Activated naive CD8-positive, alpha-beta T cell treated with anti-CD3 and anti-CD28 coated beads, Interleukin-2, amount 50 U/mL, for 24 hours (primary cell): ENCODE measurements at regions not wholly inside any gene's neighbourhood (a gene's known extent, or its start where the extent isn't known, plus 50 kb on each side); places are given as distances from the start of the nearest gene placed in this dataset.

ENCODE experiments used
- ATAC-seq: fragments of 150-1000 bp; cut with Tn5 transposase; one replicate; pipeline ENCODE4 v1.10.0; 2021
- DNase-seq: peaks from one replicate; pipeline ENCODE4 v3.0.0; 2021
- H3K27ac Mint-ChIP-seq: one replicate; pipeline ENCODE4 v1.8.0; 2021; ENCODE audit warnings: mild to moderate bottlenecking, mixed read lengths
- H3K27me3 Mint-ChIP-seq: one replicate; pipeline ENCODE4 v1.8.0; 2021; ENCODE audit warnings: mixed read lengths
- H3K36me3 Mint-ChIP-seq: one replicate; pipeline ENCODE4 v1.8.0; 2021; ENCODE audit warnings: low read depth, mixed read lengths
- H3K4me1 Mint-ChIP-seq: one replicate; pipeline ENCODE4 v1.8.0; 2021; ENCODE audit warnings: mixed read lengths
- H3K4me3 Mint-ChIP-seq: one replicate; pipeline ENCODE4 v1.8.0; 2021; ENCODE audit warnings: mild to moderate bottlenecking, moderate library complexity, mixed read lengths
- H3K9me3 Mint-ChIP-seq: one replicate; pipeline ENCODE4 v1.8.0; 2021; ENCODE audit warnings: mixed read lengths

DNA sequence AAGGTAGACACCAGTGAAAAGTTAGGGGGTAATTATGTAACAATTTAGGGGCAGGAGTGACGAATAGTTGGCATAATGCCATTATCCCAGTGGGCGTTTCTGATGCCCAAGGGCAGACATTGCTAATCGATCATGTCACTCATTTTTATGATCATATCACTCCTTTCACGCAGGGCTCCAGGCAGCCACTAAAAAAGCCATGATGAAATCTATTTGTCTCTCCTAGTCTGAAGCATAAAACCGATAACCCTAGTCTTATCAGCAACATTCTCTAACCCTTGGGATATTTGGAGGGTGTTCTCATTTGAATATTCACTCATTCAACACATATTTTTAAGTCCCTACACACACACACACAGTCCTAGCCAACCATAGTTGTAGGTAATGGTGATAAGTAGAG is 114.9 kb downstream of the NMUR2 start:
- peaks cover 5% of the 10 kb centered on the region for H3K9me3 Mint-ChIP-seq
- H3K27me3 Mint-ChIP-seq, result no peaks in the 10 kb centered on the region
- ATAC-seq (no peak), DNase-seq (no peak)
- H3K4me3 Mint-ChIP-seq, result no peak overlapping the region
- H3K27ac Mint-ChIP-seq, result no peak overlapping the region
- no peaks in the 10 kb centered on the region for H3K36me3 Mint-ChIP-seq
- no peaks in the 10 kb centered on the region for H3K4me1 Mint-ChIP-seq

DNA sequence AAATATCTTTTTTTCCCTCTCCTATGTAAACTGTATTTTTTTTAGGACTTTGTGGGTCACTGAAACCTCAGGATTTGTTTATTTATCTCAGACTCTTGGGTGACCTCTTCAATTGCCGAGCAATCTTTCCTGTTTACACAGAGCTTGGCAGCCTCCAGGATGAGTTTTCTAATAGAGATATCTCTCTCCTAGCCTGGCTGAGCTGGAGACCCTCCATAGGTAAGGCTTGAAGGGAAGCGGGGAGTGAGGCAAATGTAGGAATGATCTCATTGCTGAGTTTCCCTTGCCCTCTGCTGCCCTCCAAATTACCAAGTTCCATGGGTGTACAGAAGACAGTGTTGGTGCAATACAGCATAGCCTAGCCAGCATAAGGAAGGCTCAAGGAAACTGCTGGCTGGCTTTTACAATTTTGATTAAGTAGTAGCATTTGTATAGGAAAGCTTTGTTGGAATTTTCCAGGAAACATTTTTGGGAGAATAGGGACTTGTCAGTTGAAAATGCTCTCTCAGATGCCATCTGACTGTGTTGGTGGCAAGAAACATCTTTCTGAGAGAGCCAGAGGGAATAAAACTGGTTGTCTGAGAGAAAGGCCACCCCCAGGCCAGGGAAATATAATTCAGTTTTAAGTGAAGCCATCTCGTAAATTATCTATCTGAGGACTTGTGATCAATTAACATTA is 116.0 kb downstream of the NMUR2 start:
- no peak for ATAC-seq
- H3K9me3 Mint-ChIP-seq, result peaks cover 5% of the 10 kb centered on the region
- DNase-seq, result no peak
- H3K27me3 Mint-ChIP-seq, result no peaks in the 10 kb centered on the region
- no peak overlapping the region for H3K27ac Mint-ChIP-seq
- no peak overlapping the region for H3K4me3 Mint-ChIP-seq
- H3K36me3 Mint-ChIP-seq, result no peaks in the 10 kb centered on the region
- H3K4me1 Mint-ChIP-seq, result no peaks in the 10 kb centered on the region

DNA sequence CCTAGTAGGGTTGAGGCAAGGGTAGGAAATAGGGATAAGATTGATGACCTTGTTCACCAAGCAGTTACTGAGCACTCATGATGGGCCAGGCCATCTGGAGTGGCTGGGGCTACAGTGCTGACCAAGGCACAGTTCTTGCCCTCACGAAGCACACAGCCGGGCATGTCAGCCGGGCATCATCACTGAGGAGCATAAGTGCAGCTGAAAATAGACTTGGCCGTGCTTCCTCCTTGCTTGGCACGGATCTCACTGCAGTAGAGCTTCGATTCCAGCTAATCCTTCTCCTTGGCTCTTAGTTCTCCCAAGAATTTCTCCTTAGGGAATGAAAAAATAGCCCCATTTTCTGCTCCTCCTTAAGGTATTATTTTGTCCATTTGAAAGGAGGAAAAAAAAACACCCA is 116.6 kb downstream of the NMUR2 start:
- H3K36me3 Mint-ChIP-seq, result no peaks in the 10 kb centered on the region
- no peaks in the 10 kb centered on the region for H3K27me3 Mint-ChIP-seq
- no peak for ATAC-seq
- no peak overlapping the region for H3K27ac Mint-ChIP-seq
- DNase-seq, result no peak
- no peaks in the 10 kb centered on the region for H3K4me1 Mint-ChIP-seq
- H3K9me3 Mint-ChIP-seq, result peaks cover 5% of the 10 kb centered on the region
- no peak overlapping the region for H3K4me3 Mint-ChIP-seq

DNA sequence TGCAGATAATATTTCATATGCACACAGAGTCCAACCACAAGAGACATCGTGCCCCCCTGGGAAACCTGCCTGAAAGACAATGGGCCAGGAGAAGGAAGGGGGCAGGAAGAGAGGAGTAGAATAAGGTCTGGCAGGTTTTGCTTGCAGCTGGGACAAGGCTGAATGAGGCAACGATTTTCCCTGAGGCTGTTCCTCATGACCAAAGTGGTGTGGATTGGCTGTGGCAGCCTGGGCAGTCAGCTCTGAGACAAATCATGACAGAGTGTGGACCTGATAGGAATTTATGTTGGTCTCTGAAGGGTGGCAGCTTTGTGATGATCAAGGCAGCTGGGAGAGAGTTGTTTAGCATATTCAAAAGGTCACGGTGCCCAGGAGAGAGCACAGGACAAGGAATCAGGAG is 119.3 kb downstream of the NMUR2 start:
- H3K9me3 Mint-ChIP-seq, result peaks cover 8% of the 10 kb centered on the region
- H3K4me1 Mint-ChIP-seq, result no peaks in the 10 kb centered on the region
- H3K36me3 Mint-ChIP-seq, result no peaks in the 10 kb centered on the region
- H3K4me3 Mint-ChIP-seq, result no peak overlapping the region
- no peak overlapping the region for H3K27ac Mint-ChIP-seq
- no peak for DNase-seq
- no peak for ATAC-seq
- no peaks in the 10 kb centered on the region for H3K27me3 Mint-ChIP-seq

DNA sequence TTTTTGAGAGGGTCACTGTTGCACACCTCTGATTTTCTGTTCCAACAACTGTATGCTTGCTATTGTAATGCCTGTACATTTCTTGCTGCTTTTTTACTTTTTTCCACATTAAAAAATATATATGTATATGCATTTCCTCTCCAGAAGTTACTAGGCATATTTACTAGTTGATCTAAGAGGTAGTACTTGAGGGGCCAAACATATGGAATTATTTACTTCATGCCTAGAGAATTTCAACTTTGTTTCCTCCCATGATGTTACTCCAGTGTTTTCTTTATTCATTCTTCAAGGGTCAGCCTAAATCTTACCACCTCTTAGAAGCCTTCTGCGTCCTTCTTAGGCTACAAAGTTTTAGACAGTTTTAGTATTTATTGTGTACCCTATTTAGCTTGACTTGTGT is 122.7 kb downstream of the NMUR2 start:
- peaks cover 4% of the 10 kb centered on the region for H3K27me3 Mint-ChIP-seq
- no peak for ATAC-seq
- no peaks in the 10 kb centered on the region for H3K36me3 Mint-ChIP-seq
- no peak overlapping the region for H3K4me3 Mint-ChIP-seq
- peaks cover 8% of the 10 kb centered on the region for H3K9me3 Mint-ChIP-seq
- no peaks in the 10 kb centered on the region for H3K4me1 Mint-ChIP-seq
- H3K27ac Mint-ChIP-seq, result no peak overlapping the region
- no peak for DNase-seq

DNA sequence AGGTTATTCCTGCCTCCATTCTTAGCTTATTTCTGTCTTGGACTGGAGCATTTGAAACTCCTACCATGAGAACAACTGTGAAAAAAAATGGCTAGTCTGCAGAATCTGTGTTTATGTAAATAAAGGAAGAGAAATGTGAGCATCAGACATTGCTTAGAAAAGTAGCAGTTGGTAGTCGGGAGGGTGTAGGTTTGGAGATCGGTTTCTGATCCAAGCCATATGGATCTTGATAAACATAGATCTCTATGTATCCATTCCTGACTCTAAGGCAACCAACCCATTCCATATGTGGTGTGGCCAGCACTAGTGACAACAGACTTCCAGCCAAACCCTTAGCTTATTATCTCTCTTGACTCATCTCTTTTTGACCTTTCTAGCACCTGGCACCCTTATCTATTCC is 127.1 kb downstream of the NMUR2 start:
- H3K36me3 Mint-ChIP-seq, result no peaks in the 10 kb centered on the region
- H3K27ac Mint-ChIP-seq, result no peak overlapping the region
- H3K4me1 Mint-ChIP-seq, result no peaks in the 10 kb centered on the region
- peaks cover 8% of the 10 kb centered on the region for H3K9me3 Mint-ChIP-seq
- no peak for ATAC-seq
- H3K4me3 Mint-ChIP-seq, result no peak overlapping the region
- peaks cover 4% of the 10 kb centered on the region for H3K27me3 Mint-ChIP-seq
- DNase-seq, result no peak

DNA sequence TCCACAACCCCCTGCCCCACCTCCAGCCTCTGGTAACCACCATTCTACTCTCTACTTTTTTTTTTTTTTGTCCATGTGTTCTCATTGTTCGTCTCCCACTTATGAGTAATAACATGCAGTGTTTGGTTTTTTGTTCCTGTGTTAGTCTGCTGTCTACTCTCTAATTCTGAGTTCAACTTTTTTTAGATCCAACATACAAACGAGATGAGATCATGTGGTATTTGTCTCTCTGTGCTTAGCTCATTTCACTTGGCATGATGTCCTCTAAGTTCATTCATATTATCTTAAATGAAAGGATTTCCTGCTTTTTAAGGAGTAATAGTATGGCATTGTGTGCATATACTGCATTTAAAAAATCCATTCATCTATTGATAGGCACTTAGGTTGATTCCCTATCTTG is 130.9 kb downstream of the NMUR2 start:
- Mint-ChIP-seq H3K36me3 (no peaks in the 10 kb centered on the region), H3K27ac (no peak overlapping the region), H3K27me3 (peaks cover 4% of the 10 kb centered on the region), H3K4me3 (no peak overlapping the region), H3K9me3 (no peaks in the 10 kb centered on the region), H3K4me1 (no peaks in the 10 kb centered on the region)
- no peak for ATAC-seq
- DNase-seq, result no peak

DNA sequence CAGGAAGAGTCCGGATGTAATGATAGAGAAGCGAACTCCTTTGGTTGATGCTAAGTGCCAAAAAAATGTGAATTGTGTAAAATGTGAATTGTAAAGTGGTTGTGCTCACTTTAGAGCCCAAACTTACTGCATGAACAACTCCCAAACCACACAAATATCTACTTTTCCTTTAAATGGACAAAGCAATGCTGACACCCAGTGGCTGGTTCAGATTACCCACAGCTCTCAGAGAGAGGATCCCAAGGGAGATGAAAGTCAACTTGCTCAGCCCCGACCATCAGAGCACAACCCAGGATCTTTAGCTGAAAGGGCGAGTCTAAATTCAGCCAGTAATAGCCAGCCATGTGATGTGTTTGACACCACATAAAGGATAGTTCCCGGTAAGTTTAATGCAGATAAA is 133.7 kb downstream of the NMUR2 start:
- H3K9me3 Mint-ChIP-seq, result no peaks in the 10 kb centered on the region
- H3K4me1 Mint-ChIP-seq, result no peaks in the 10 kb centered on the region
- H3K36me3 Mint-ChIP-seq, result no peaks in the 10 kb centered on the region
- H3K27me3 Mint-ChIP-seq, result no peaks in the 10 kb centered on the region
- H3K4me3 Mint-ChIP-seq, result no peak overlapping the region
- H3K27ac Mint-ChIP-seq, result no peak overlapping the region
- DNase-seq (no peak), ATAC-seq (no peak)

DNA sequence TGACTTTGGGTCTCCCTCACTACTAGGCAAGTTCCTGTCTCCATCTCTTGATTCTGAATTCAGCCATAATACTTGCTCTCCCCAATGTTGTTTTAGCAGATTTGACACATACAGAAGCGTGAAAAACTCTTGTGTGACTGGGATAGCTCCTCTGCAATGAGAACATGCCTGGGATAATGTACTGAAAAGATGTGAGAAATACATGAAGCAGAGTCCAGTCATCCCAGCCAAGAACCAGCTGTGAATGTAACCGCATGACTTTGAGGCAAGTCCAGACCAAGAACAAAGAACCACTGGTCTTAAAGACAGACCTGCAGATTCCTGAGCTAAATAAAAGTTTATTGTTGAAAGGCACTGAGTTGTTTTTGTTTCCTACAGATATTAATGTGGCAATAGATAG is 135.0 kb downstream of the NMUR2 start:
- DNase-seq, result no peak
- no peak overlapping the region for H3K27ac Mint-ChIP-seq
- H3K4me1 Mint-ChIP-seq, result no peaks in the 10 kb centered on the region
- no peaks in the 10 kb centered on the region for H3K27me3 Mint-ChIP-seq
- H3K4me3 Mint-ChIP-seq, result no peak overlapping the region
- no peaks in the 10 kb centered on the region for H3K36me3 Mint-ChIP-seq
- no peak for ATAC-seq
- no peaks in the 10 kb centered on the region for H3K9me3 Mint-ChIP-seq

DNA sequence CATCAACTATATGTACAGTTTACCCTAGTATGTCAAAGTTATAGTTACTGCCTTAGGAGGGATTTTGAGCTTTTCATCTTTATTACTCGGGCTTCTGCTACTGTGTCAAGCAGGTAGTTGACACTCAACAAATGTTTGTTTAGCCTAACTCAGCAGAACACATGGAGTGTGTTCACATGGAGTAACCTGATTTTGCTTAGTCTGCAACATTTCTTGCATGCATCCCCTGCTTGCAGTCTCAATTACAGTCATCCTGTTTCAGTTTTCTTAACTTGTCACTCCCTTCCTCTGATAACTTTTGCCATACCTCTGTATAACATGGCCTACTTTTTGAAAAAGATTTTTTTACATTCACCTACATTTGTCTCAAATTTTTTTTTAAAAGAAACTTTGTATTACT is 135.5 kb downstream of the NMUR2 start:
- ATAC-seq, result no peak
- Mint-ChIP-seq H3K4me1 (no peaks in the 10 kb centered on the region), H3K27me3 (no peaks in the 10 kb centered on the region), H3K9me3 (no peaks in the 10 kb centered on the region), H3K36me3 (no peaks in the 10 kb centered on the region), H3K4me3 (no peak overlapping the region), H3K27ac (no peak overlapping the region)
- DNase-seq, result no peak

DNA sequence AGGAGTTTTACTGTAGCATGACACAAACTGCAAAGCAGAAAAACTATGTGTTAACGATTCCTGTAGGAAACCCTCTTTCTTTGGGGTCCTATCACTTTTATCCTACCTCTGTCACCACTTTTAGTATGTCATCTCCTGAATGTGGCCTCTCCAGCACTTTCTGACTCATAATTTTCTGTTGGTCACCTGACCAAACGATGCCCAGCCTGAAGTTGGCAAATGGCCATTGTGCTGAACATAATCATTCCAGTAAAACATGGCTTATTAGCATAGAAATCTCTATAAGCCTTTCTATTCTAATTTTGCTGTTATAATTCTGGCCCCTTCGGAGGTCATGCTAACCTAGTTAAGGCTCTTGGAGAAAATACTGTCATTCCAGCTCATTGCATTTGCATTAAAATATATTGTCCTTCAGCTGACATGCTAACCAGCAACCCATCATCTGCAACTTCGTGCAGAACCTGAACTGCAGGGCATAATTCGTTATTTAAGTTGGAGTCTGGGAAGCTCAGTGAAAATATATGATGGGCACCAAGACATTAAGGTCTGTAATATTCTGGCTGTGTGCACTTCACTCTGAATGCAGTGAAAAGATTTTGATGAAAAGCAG is 140.3 kb downstream of the NMUR2 start:
- Mint-ChIP-seq H3K9me3 (no peaks in the 10 kb centered on the region), H3K36me3 (no peaks in the 10 kb centered on the region), H3K4me1 (no peaks in the 10 kb centered on the region), H3K4me3 (no peak overlapping the region), H3K27me3 (no peaks in the 10 kb centered on the region), H3K27ac (no peak overlapping the region)
- DNase-seq, result no peak
- ATAC-seq, result no peak

DNA sequence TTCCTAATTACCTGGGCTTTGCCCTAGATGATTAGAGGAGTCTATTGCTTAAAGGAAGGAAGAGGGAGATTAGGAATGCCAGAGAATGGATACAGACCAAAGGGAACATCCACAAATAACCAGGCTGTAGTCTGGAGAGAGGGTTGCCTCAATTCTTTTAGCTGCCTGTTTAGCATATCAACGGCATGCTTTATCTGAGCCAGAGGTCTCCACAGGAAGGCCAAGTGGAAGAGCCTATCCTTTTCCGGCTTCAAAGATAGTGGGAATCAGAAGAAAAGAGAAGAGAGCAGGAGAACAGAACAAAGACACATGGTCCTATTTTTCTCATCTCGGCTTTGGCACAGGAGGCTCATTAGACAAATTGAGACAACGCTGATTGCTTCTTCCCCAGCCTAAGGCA is 142.4 kb downstream of the NMUR2 start:
- Mint-ChIP-seq H3K4me1 (no peaks in the 10 kb centered on the region), H3K27me3 (no peaks in the 10 kb centered on the region), H3K27ac (no peak overlapping the region), H3K4me3 (no peak overlapping the region), H3K36me3 (no peaks in the 10 kb centered on the region), H3K9me3 (no peaks in the 10 kb centered on the region)
- ATAC-seq (no peak), DNase-seq (no peak)

DNA sequence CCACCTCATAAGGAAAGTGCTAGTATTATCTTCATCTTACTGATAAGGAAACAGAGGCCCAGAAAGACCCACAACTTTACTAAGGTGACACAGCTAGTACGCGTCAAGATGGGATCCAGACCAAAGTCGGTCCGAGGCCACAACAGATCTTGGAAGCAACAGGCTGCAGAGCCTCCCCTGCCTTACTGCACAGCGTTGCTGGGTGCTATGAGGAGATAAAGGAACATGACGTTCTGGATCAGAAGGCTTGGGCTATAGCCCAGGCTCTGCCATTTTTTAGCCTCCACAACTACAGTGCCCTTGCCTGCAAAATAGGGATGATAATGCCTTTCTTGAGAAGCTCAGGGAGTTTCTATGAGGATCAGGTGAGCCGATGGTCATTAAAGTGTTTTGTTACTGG is 144.1 kb downstream of the NMUR2 start:
- Mint-ChIP-seq H3K9me3 (no peaks in the 10 kb centered on the region), H3K36me3 (no peaks in the 10 kb centered on the region), H3K4me3 (no peak overlapping the region), H3K4me1 (no peaks in the 10 kb centered on the region), H3K27ac (no peak overlapping the region), H3K27me3 (no peaks in the 10 kb centered on the region)
- ATAC-seq, result no peak
- no peak for DNase-seq

DNA sequence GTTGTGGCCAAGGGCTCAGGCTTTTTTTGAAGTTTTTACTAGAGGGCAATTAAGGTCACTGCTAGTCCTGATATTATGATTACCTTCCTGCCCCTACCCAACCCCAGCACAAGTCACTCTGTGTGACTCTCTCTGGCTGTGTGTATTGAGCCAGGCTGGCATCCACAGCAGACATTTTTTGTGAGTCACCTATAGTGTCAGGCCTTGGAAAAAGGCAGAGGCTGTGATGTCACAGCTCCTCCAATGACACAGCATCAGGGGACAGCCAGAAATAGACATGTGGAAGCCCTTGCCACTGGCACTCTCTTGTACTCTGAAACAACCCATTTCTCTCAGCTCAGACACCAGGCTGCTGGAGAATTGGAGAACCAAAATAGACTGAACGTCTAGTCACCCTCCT is 145.4 kb downstream of the NMUR2 start:
- ATAC-seq (no peak), DNase-seq (no peak)
- no peaks in the 10 kb centered on the region for H3K36me3 Mint-ChIP-seq
- no peaks in the 10 kb centered on the region for H3K27me3 Mint-ChIP-seq
- H3K27ac Mint-ChIP-seq, result no peak overlapping the region
- H3K4me1 Mint-ChIP-seq, result no peaks in the 10 kb centered on the region
- H3K4me3 Mint-ChIP-seq, result no peak overlapping the region
- no peaks in the 10 kb centered on the region for H3K9me3 Mint-ChIP-seq

DNA sequence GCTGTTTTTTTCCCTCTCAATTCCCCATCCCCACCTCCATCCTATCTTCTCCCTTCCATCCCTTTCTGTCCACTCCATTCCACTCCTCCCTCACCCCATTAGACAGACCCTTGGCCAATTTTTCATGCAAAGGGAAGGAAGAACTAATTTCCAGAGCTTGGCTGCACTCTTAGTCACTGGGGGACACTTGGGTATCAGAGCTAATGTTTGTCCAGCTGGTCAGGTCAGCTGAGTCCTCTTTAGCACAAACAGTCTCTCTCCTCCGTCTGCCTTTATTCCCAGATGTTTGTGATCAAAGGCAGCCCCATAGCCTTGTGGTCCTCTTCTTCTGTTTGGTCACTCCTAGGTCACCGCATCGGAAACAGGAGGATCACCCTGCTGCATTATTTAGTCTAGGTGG is 148.5 kb downstream of the NMUR2 start:
- Mint-ChIP-seq H3K4me1 (no peaks in the 10 kb centered on the region), H3K36me3 (no peaks in the 10 kb centered on the region), H3K9me3 (no peaks in the 10 kb centered on the region), H3K27ac (no peak overlapping the region), H3K4me3 (no peak overlapping the region), H3K27me3 (peaks cover 2% of the 10 kb centered on the region)
- ATAC-seq (no peak), DNase-seq (no peak)

DNA sequence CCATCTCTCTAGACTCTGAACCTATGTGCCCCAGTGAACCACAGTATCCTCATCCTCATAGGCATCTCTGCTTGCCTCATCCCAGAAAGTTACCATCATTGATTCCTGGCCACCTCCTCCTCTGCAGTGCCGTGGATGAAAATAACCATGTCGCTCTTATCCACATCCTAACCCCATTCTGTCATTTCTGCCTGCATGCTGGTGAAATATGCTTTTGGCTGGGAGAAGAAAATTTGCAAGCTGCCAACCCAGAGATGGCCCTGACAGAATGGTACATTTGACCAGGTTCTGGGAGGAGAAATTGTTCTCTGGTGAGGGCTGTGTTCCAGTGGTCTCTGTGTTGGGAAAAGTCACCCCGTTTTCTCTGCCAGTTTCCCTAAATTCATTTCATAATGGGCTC is 149.7 kb downstream of the NMUR2 start:
- DNase-seq (no peak), ATAC-seq (no peak)
- Mint-ChIP-seq H3K36me3 (no peaks in the 10 kb centered on the region), H3K27ac (no peak overlapping the region), H3K4me3 (no peak overlapping the region), H3K4me1 (no peaks in the 10 kb centered on the region), H3K27me3 (peaks cover 2% of the 10 kb centered on the region), H3K9me3 (no peaks in the 10 kb centered on the region)
